H1 (cell line): ENCODE measurements at regions not wholly inside any gene's neighbourhood (a gene's known extent, or its start where the extent isn't known, plus 50 kb on each side); places are given as distances from the start of the nearest gene placed in this dataset.

Experiments
- CTCF ChIA-PET: fragments of 300-600 bp; sonication (Branson Sonifier 250); formaldehyde crosslinking; loops from one replicate; lab custom pipeline; 2021; ENCODE audit not compliant: partially characterized antibody; lab: Charles Lee
- POLR2A ChIA-PET: fragments of 300-600 bp; sonication (Branson Sonifier 250); formaldehyde crosslinking; loops from one replicate; lab custom pipeline; 2021; ENCODE audit warnings: inconsistent platforms; ENCODE audit not compliant: partially characterized antibody; lab: Charles Lee
- DNase-seq, 2 experiments: peaks; one replicate each; pipeline versions ENCODE4 v3.0.0 to v3.0.0-alpha.2; 2010 to 2022; ENCODE audit warnings: low spot score in 2 of 2, low read depth in 1 of 2, mixed read lengths in 1 of 2
- FAIRE-seq: peaks from 2 replicates; lab custom pipeline; 2011; peaks lifted over from hg19 to GRCh38; lab: Jason Lieb, UNC
- H2AFZ ChIP-seq: 2 replicates; pipeline ENCODE4 v1.8.1; 2012; ENCODE audit warnings: low read length, inconsistent platforms
- H2AK5ac ChIP-seq: 2 replicates; pipeline ENCODE4 v1.6.1; 2013; ENCODE audit warnings: low read depth, low read length
- H2BK120ac ChIP-seq: replicated peaks from 2 replicates; pipeline ENCODE3; 2013; ENCODE audit warnings: low read depth, low read length, inconsistent platforms
- H2BK12ac ChIP-seq: 2 replicates; pipeline ENCODE4 v1.6.1; 2013; ENCODE audit warnings: low read depth, low read length
- H2BK15ac ChIP-seq: 2 replicates; pipeline ENCODE4 v1.6.1; 2013; ENCODE audit warnings: low read length
- H2BK20ac ChIP-seq: 2 replicates; pipeline ENCODE4 v1.6.1; 2013; ENCODE audit warnings: low read length
- H2BK5ac ChIP-seq: 2 replicates; pipeline ENCODE4 v1.6.1; 2013; ENCODE audit warnings: low read depth, low read length
- H3K14ac ChIP-seq: 2 replicates; pipeline ENCODE4 v1.6.1; 2013; ENCODE audit warnings: inconsistent platforms; ENCODE audit not compliant: insufficient read length
- H3K18ac ChIP-seq: 2 replicates; pipeline ENCODE4 v1.6.1; 2013; ENCODE audit warnings: low read length; ENCODE audit errors: extremely low read depth
- H3K23ac ChIP-seq: 2 replicates; pipeline ENCODE4 v1.6.1; 2013; ENCODE audit warnings: inconsistent platforms; ENCODE audit not compliant: insufficient read length
- H3K23me2 ChIP-seq: 2 replicates; pipeline ENCODE4 v1.6.1; 2013; ENCODE audit warnings: low read depth, low read length
- H3K27ac ChIP-seq: 2 replicates; pipeline ENCODE4 v1.6.1; 2011; ENCODE audit warnings: low read depth, low read length, inconsistent platforms
- H3K27me3 ChIP-seq, 4 experiments: replicated peaks in 1 of 4; 1 replicate in 1 of 4; 2 replicates in 3 of 4; pipeline versions ENCODE4 v1.6.1 to v1.8.1; 2011 to 2013; ENCODE audit warnings: low read length in 3 of 4, mild to moderate bottlenecking in 3 of 4, inconsistent platforms in 2 of 4, mixed read lengths in 2 of 4, moderate library complexity in 1 of 4; ENCODE audit not compliant: control insufficient read depth in 3 of 4, insufficient read depth in 3 of 4; ENCODE audit errors: extremely low read depth in 1 of 4
- H3K36me3 ChIP-seq, 4 experiments: 2 replicates each; pipeline versions ENCODE4 v1.6.1 to v1.8.1; 2011 to 2013; ENCODE audit warnings: mild to moderate bottlenecking in 4 of 4, low read length in 3 of 4, moderate library complexity in 2 of 4, control low read depth in 1 of 4, inconsistent platforms in 1 of 4; ENCODE audit not compliant: insufficient read depth in 4 of 4, control insufficient read depth in 2 of 4
- H3K4ac ChIP-seq: replicated peaks from 2 replicates; pipeline ENCODE3; 2013; ENCODE audit warnings: low read length, low read depth, mixed read lengths, inconsistent platforms; ENCODE audit not compliant: insufficient read length
- H3K4me1 ChIP-seq, 4 experiments: replicated peaks in 1 of 4; 1 replicate in 1 of 4; 2 replicates in 3 of 4; pipeline versions ENCODE4 v1.6.1 to v1.8.1; 2011 to 2013; ENCODE audit warnings: low read length in 3 of 4, inconsistent platforms in 2 of 4, mixed read lengths in 1 of 4; ENCODE audit not compliant: insufficient read depth in 4 of 4, control insufficient read depth in 3 of 4
- H3K4me2 ChIP-seq, 2 experiments: 2 replicates each; pipeline versions ENCODE4 v1.6.1 to v1.8.1; 2011 to 2013; ENCODE audit warnings: low read depth in 2 of 2, low read length in 2 of 2, control low read depth in 1 of 2, inconsistent platforms in 1 of 2, mild to moderate bottlenecking in 1 of 2; ENCODE audit not compliant: insufficient read depth in 1 of 2
- H3K4me3 ChIP-seq, 4 experiments: fragments of 200-600, 300-600 bp in 1 of 4; sonication (generic), shearing (Covaris generic), sonication (Bioruptor Twin) in 1 of 4; 2 replicates each; pipeline versions ENCODE4 v1.5.1 to v1.8.1; 2011 to 2016; ENCODE audit warnings: low read length in 4 of 4, low read depth in 3 of 4, control low read depth in 2 of 4, inconsistent platforms in 2 of 4, mild to moderate bottlenecking in 2 of 4, mixed read lengths in 1 of 4, moderate library complexity in 1 of 4; ENCODE audit not compliant: insufficient read depth in 2 of 4; ENCODE audit errors: extremely low read depth in 1 of 4
- H3K56ac ChIP-seq: replicated peaks from 2 replicates; pipeline ENCODE3; 2013; ENCODE audit warnings: low read depth, mild to moderate bottlenecking, mixed read lengths, low read length, inconsistent platforms; ENCODE audit not compliant: insufficient read length
- H3K79me1 ChIP-seq: 2 replicates; pipeline ENCODE4 v1.6.1; 2013; ENCODE audit warnings: low read depth, low read length, control low read depth
- H3K79me2 ChIP-seq, 2 experiments: 2 replicates each; pipeline versions ENCODE4 v1.6.1 to v1.8.1; 2012 to 2013; ENCODE audit warnings: low read length in 2 of 2, mild to moderate bottlenecking in 2 of 2, inconsistent platforms in 1 of 2; ENCODE audit not compliant: insufficient read depth in 2 of 2, control insufficient read depth in 1 of 2
- H3K9ac ChIP-seq, 4 experiments: replicated peaks in 1 of 4; 1 replicate in 1 of 4; 2 replicates in 3 of 4; pipeline versions ENCODE4 v1.6.1 to v1.8.1; 2011 to 2013; ENCODE audit warnings: low read depth in 3 of 4, low read length in 3 of 4, control low read depth in 2 of 4, mild to moderate bottlenecking in 2 of 4, moderate library complexity in 2 of 4, inconsistent platforms in 1 of 4; ENCODE audit errors: extremely low read depth in 1 of 4
- H3K9me3 ChIP-seq, 2 experiments: 2 replicates each; pipeline versions ENCODE4 v1.6.1 to v1.8.1; 2012 to 2013; ENCODE audit warnings: mild to moderate bottlenecking in 2 of 2, moderate library complexity in 2 of 2, control low read depth in 1 of 2, inconsistent platforms in 1 of 2, low read depth in 1 of 2, low read length in 1 of 2, mixed read lengths in 1 of 2; ENCODE audit not compliant: insufficient read depth in 2 of 2
- H4K20me1 ChIP-seq, 2 experiments: replicated peaks in 1 of 2; 2 replicates each; pipeline versions ENCODE3 to v1.8.1; 2011 to 2013; ENCODE audit warnings: inconsistent platforms in 2 of 2, low read length in 2 of 2, mild to moderate bottlenecking in 1 of 2; ENCODE audit not compliant: insufficient read depth in 2 of 2, control insufficient read depth in 1 of 2
- H4K5ac ChIP-seq: 2 replicates; pipeline ENCODE4 v1.6.1; 2013; ENCODE audit warnings: low read length, low read depth, mixed read lengths, inconsistent platforms; ENCODE audit not compliant: insufficient read length
- H4K8ac ChIP-seq: 2 replicates; pipeline ENCODE4 v1.8.0; 2013; ENCODE audit warnings: mild to moderate bottlenecking, moderate library complexity, low read length, inconsistent platforms; ENCODE audit not compliant: insufficient read depth; ENCODE audit errors: extremely low read depth
- H4K91ac ChIP-seq: replicated peaks from 2 replicates; pipeline ENCODE3; 2013; ENCODE audit warnings: low read length, mixed read lengths, inconsistent platforms; ENCODE audit not compliant: insufficient read length
- CHD2 ChIP-seq: IDR thresholded peaks from 2 replicates; pipeline ENCODE4 v1.6.1; 2012; ENCODE audit warnings: low read length, improper control_type of control experiment
- EGR1 ChIP-seq: IDR thresholded peaks from 2 replicates; pipeline ENCODE4 v1.6.1; 2011; ENCODE audit warnings: low read depth, low read length, borderline replicate concordance
- KDM1A ChIP-seq: fragments of 200-600, 300-600 bp; sonication (generic); IDR thresholded peaks from 2 replicates; pipeline ENCODE4 v1.7.1; 2016; ENCODE audit warnings: mild to moderate bottlenecking, low read length, borderline replicate concordance
- KDM4A ChIP-seq: IDR thresholded peaks from one replicate; pipeline ENCODE4 v1.7.1; 2012; ENCODE audit warnings: low read depth, mild to moderate bottlenecking, moderate library complexity, low read length, inconsistent platforms; ENCODE audit not compliant: severe bottlenecking
- KDM5A ChIP-seq: fragments of 200-600 bp; IDR thresholded peaks from 2 replicates; pipeline ENCODE4 v1.7.1; 2012; ENCODE audit warnings: mild to moderate bottlenecking, low read length, inconsistent platforms, mixed read lengths
- MAFK ChIP-seq: IDR thresholded peaks from 2 replicates; pipeline ENCODE4 v1.6.1; 2012; ENCODE audit warnings: low read depth, mild to moderate bottlenecking, improper control_type of control experiment, low read length
- POLR2A ChIP-seq, 2 experiments: IDR thresholded peaks; 1 replicate in 1 of 2; 2 replicates in 1 of 2; pipeline ENCODE4 v1.6.1; 2011; ENCODE audit warnings: low read depth in 2 of 2, low read length in 2 of 2, mild to moderate bottlenecking in 2 of 2; ENCODE audit errors: control extremely low read depth in 1 of 2
- POLR2AphosphoS5 ChIP-seq: IDR thresholded peaks from 2 replicates; pipeline ENCODE4 v1.6.1; 2011; ENCODE audit warnings: low read depth, low read length
- RNF2 ChIP-seq: fragments of 200-900, 300-1000 bp; sonication (generic); IDR thresholded peaks from 2 replicates; pipeline ENCODE4 v1.7.1; 2016; ENCODE audit warnings: borderline replicate concordance, low read depth, mild to moderate bottlenecking, antibody characterized with exemption, low read length; ENCODE audit not compliant: poor library complexity, severe bottlenecking; ENCODE audit errors: missing control alignments
- SP2 ChIP-seq: IDR thresholded peaks from 2 replicates; pipeline ENCODE4 v1.6.1; 2012; ENCODE audit warnings: mild to moderate bottlenecking, low read length, inconsistent platforms
- SUZ12 ChIP-seq: fragments of 200-600 bp; sonication (generic); IDR thresholded peaks from 2 replicates; pipeline ENCODE4 v1.6.1; 2012; ENCODE audit warnings: mild to moderate bottlenecking, inconsistent platforms, low read length, moderate library complexity, mixed read lengths
- WGBS, 2 experiments: shearing (Covaris generic) in 1 of 2; methylation state at CpG; one replicate each; pipeline versions ENCODE4 v1.1.6 to v1.1.7; 2013 to 2015; ENCODE audit warnings: low lambda C conversion rate in 2 of 2, mixed read lengths in 2 of 2, inconsistent platforms in 1 of 2, low coverage in 1 of 2, missing lambda C conversion rate in 1 of 2; ENCODE audit not compliant: insufficient replicate concordance in 2 of 2, insufficient coverage in 1 of 2, insufficient read length in 1 of 2; ENCODE audit errors: extremely low coverage in 1 of 2, missing lambda C conversion rate in 1 of 2; 5-methylcytosine and 5-hydroxymethylcytosine counted together
- TF ChIP-seq, protein P1 (sequence below): IDR thresholded peaks from 2 replicates; pipeline ENCODE4 v1.6.1; 2012; ENCODE audit warnings: low read length, inconsistent platforms

DNA sequence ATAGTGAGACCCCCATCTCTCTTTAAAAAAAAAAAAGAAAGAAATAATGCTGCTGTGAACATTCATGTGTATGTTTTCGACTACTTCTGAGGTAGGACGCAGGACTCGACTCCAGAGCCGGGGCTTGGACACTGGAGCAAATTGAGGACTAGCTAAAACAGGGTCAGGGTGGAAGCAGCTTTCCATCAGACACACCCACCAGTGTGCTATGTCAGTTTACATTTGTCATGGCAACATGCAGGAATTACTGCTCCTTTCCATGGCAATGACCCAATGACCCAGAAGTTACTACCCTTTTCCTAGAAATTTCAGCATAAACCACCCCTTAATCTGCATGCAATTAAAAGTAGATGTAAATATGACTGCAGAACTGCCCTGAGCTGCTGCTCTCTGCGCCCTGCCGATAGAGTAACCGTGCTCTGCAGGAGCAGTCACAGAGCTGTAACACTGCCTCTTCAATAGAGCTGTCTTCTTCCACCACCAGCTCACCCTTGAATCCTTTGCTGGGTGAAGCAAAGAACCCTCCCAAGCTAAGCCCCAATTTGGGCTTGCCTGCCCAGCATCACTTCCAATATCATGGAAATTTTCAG lies 61.6 kb upstream of the ZNF599 start:
- POLR2A ChIA-PET, result no interaction called here
- Histone ChIP-seq H3K27ac (no peak overlapping the region), H2AFZ (no peak overlapping the region), H3K9me3 (no peaks in the 10 kb centered on the region), H3K36me3 (no peaks in the 10 kb centered on the region), H2AK5ac (no peak overlapping the region), H3K9ac (no peak overlapping the region), H2BK12ac (no peak overlapping the region), H3K14ac (no peak overlapping the region), H4K20me1 (no peaks in the 10 kb centered on the region), H3K27me3 (peaks cover 0 to 15% (median 8%) of the 10 kb centered on the region in 4 experiments; a peak in 5 of 7 replicates), H3K23me2 (peaks cover 3% of the 10 kb centered on the region; the same call in 1 of the 2 replicates), H4K8ac (no peak overlapping the region), H3K4me3 (no peak overlapping the region), H4K5ac (no peak overlapping the region), H2BK120ac (no peak overlapping the region), H3K4ac (no peak overlapping the region), H3K18ac (no peak overlapping the region), H3K4me1 (peaks cover 0 to 10% (median 8%) of the 10 kb centered on the region in 4 experiments; a peak in 6 of 7 replicates), H4K91ac (no peak overlapping the region), H3K79me1 (no peaks in the 10 kb centered on the region), H3K79me2 (no peaks in the 10 kb centered on the region), H3K23ac (no peak overlapping the region), H3K4me2 (no peak overlapping the region), H3K56ac (no peak overlapping the region), H2BK15ac (no peak overlapping the region), H2BK5ac (no peak overlapping the region), H2BK20ac (no peak overlapping the region)
- DNase-seq (no peak), FAIRE-seq (no peak)
- 89% methylated on average over 7 of the region's 7 CpGs; no CpG with 5 or more reads in 1 of the 2 experiments for WGBS, 2 experiments
- CTCF ChIA-PET, result interaction anchor here (0.7 to 1.5 kb wide), 3 partner anchors 9 to 179 kb away, joined by 3 to 4 read pairs (median 3); no protein-coding TSS in a partner anchor
- no peak for TF ChIP-seq MAFK
- no peak for TF ChIP-seq CHD2
- no peak for TF ChIP-seq KDM1A
- no peak for TF ChIP-seq EGR1
- TF ChIP-seq KDM4A, result no peak
- TF ChIP-seq SUZ12, result no peak
- TF ChIP-seq, protein P1, sequence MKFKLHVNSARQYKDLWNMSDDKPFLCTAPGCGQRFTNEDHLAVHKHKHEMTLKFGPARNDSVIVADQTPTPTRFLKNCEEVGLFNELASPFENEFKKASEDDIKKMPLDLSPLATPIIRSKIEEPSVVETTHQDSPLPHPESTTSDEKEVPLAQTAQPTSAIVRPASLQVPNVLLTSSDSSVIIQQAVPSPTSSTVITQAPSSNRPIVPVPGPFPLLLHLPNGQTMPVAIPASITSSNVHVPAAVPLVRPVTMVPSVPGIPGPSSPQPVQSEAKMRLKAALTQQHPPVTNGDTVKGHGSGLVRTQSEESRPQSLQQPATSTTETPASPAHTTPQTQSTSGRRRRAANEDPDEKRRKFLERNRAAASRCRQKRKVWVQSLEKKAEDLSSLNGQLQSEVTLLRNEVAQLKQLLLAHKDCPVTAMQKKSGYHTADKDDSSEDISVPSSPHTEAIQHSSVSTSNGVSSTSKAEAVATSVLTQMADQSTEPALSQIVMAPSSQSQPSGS, result no peak
- TF ChIP-seq RNF2, result no peak
- TF ChIP-seq POLR2A (IDR thresholded peaks at IDR 0.05; ENCODE audit: control extremely low read depth in 1 of 2, low read depth in 2 of 2, low read length in 2 of 2), result no peak
- TF ChIP-seq POLR2AphosphoS5, result no peak
- TF ChIP-seq SP2, result no peak
- no peak for TF ChIP-seq KDM5A
